Body of pancreas (tissue), 4 donors: ENCODE measurements at regions not wholly inside any gene's neighbourhood (a gene's known extent, or its start where the extent isn't known, plus 50 kb on each side); places are given as distances from the start of the nearest gene placed in this dataset.

Experiments used
- CTCF ChIP-seq, 7 experiments: fragments of 450-650 bp in 4 of 7; fragments of 200-600 bp in 3 of 7; sonication (generic) in 3 of 7; IDR thresholded peaks; one replicate each; pipeline ENCODE4 v1.5.1; 2016 to 2019; ENCODE audit warnings: antibody characterized with exemption in 7 of 7
- POLR2A ChIP-seq, 3 donors: fragments of 450-650 bp; IDR thresholded peaks; one replicate each; pipeline ENCODE4 v1.6.1; 2016; ENCODE audit warnings: antibody characterized with exemption in 3 of 3, mild to moderate bottlenecking in 2 of 3

- TF ChIP-seq CTCF (IDR thresholded peaks at IDR 0.05) (no peak), POLR2A (IDR thresholded peaks at IDR 0.05) (no peak)
Observed at GRCh38 chr4:141826260-141826659, 189.9 kb downstream of the IL15 start.
